ENCODE measurements at regions not wholly inside any gene's neighbourhood (a gene's known extent, or its start where the extent isn't known, plus 50 kb on each side); places are given as distances from the start of the nearest gene placed in this dataset.

GRCh38 chr10:3476186-3476585, 303.6 kb upstream of the PITRM1 start:
- TF ChIP-seq CTCF (IDR thresholded peaks at IDR 0.05) (peak; percentile 7), EZH2 (IDR thresholded peaks at IDR 0.05) (no peak)

Measured in neural progenitor cell (in vitro differentiated cells).